HG03064 (cell line): ENCODE measurements at regions not wholly inside any gene's neighbourhood (a gene's known extent, or its start where the extent isn't known, plus 50 kb on each side); places are given as distances from the start of the nearest gene placed in this dataset.

ENCODE experiments used
- ATAC-seq: cut with Tn5 transposase; IDR thresholded peaks from one replicate; pipeline ENCODE4 v1.9.1; 2021; ENCODE audit warnings: low read depth; ENCODE audit not compliant: unreplicated experiment

DNA sequence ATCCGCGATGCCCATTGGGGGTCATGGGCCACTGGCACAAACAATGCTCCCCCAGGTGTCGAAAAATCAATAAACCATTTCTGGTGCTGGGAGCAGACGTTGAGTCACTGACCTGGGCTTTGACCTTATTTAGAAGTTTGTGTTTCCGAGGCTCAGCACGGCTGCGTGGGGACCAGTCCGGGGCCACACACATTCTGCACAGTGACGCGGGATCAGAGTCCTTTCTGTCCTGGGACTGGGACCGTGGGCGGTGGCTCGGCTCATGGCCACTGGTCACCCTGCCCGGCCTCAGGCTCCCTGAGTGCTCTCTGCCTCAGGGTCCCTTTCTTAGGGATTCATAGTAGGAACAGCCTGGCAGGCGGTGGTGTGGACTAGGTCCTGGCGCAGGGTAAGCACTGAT lies 1266.0 kb downstream of the BRD1 start:
- ATAC-seq = no peak

DNA sequence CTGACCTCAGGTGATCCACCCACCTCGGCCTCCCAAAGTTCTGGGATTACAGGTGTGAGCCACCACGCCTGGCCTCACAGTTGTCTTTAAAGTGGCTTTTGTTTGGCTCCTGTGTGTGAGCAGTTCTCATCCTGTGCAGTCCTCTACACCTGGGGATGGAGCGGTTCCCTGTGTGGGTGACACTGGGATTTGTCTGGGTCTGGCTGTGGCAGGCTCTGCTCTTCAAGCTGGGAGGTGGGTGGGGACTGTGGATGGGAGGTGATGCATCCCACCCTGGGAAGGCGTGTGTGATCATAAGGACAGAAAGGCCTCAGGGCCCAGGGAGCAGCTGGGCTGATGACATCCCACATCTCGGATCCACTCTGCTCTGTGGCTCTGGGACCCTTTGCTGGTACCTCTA lies 1266.8 kb downstream of the BRD1 start:
- ATAC-seq = no peak

DNA sequence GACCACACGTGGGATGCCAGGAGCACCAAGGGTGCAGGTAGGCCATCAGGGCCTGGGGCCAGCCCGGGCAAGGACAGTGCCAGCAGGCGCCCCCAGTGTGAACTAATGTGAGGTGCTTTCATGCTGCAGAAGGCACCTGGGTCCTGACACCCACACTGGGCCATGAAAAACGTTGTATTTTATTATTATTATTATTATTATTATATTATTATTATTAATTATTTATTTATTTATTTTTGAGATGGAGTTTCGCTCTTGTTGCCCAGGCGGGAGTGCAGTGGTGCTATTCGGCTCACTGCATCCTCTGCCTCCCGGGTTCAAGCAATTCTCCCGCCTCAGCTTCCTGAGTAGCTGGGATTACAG lies 1267.3 kb downstream of the BRD1 start:
- no peak for ATAC-seq

DNA sequence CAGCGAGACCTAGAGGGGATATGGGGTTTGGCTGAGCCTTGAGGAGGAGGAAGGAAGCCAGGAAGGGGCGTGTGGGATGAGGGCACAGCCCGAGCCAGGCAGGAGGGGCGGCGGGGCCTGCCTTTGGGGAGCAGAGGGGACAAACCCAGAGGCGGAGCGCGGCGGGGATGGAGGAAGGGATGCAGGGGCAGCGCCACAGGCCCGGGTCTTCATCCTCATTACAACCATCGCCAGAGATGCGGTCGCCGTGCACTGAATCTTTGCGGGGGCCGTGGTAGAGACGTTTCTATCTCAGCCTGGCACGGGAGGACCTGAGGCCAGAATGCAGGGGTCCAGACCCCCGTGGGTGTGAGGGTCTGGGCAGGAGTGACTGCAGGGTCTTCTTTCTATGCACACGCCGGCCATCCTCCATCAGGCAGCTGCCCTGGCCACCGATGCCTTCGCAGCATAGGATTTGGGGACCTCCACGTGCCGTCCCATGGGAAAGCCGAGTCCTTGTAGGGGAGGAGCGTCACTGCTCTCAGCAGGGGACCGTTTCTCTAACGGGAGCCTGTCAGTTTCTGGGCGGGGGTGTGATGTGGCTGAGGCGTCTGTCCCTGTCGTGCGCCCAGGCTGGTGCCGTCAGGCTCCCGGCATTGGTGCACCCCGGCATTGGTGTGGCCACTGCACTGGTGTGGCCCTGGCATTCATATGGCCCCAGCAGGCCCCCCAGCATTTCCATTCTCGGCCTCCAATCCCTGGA lies 1267.9 kb downstream of the BRD1 start:
- no peak for ATAC-seq

DNA sequence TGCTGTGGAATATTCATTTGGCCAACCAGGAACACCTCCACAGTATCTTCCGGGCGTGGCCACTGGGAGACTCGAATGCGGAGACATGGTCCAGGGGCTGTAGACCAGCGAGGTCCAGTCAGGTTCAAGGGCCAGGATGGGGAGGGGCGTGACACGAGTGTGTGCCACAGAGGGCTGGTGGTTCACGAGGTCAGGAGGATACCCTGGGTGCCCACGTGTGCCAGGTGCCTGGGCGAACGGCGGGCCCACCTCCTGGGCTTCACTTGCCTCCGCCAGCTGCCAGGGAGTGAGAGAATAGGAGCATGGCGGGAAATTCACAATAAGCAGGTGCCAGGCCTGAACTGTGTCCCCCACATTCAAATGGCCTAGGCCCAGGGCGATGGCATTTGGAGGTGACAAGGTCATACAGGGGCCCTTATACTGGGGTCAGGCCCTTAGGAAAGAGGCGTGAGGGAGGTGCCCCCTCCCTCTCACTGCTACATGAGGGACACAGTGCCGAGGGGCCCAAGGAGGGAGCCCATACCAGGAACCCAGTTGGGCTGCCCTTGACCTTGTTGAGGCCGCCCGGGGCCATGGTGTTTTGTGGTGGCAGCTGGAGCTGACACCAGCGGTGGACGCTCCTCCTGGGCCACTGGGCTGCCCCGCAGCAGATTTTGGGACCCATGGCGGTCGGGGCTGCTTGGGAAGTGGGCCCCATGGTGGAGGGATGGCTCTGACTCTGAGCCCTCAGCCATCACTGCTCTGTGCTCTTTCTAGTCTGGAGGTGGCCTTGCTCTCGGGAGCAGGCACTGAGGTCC lies 1268.9 kb downstream of the BRD1 start:
- no peak for ATAC-seq

DNA sequence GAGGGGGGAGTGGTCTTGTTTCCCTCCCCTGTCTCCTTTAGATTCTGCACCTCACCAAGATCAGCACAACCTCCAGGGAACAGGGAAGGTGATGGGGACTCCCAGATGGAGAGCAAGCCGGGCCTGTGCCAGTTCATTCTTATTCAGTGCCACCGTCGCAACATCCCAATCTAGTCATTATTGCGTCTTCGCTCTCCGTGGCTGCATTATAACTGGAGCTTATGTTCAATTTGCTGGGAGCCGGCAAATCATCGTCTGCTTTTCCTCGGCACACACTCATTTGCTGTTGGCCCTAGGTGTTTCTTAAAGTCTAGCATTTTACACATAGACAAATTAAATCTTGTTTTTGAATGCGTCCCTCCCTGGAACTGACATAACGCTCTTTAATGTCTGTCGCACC lies 1269.7 kb downstream of the BRD1 start:
- no peak for ATAC-seq

DNA sequence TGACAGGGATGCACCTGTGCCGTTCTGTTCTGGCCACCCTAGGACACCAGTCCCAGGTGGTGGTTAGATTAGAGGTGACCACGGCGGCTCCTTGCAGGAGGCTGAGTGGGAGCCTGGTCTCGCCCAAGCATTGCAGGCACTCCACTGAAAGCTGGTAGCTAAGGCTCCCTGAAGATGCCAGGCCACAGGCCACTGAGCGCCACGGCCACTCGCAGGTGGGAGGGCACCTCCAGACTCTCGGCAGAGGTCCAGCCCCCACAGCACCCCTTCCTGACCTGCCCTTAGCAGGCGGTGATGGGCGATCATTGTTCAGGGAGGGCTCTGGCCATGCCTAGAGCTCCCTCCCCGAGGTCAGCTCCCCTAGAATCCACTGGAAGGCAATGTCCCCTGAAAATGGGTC lies 1270.2 kb downstream of the BRD1 start:
- ATAC-seq = no peak

DNA sequence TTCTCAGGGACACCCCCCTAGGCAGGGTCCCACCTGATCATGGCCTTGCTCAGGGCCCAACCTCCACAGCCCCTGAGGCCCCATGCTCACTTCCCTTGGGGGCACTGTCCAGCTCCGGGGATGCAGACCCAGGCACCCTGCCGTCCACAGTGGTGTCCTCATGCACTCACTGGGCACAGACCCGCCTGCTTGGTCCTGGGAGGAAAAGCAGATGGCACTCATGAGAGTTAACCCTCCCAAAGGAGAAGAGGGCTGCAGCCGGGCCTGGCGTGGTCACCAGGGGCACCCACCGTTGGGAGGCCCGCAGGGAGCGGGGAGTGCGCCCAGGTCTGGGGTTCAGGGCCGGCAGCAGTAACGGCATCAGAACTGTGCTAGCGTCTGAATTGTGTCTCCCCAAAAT lies 1270.9 kb downstream of the BRD1 start:
- no peak for ATAC-seq

DNA sequence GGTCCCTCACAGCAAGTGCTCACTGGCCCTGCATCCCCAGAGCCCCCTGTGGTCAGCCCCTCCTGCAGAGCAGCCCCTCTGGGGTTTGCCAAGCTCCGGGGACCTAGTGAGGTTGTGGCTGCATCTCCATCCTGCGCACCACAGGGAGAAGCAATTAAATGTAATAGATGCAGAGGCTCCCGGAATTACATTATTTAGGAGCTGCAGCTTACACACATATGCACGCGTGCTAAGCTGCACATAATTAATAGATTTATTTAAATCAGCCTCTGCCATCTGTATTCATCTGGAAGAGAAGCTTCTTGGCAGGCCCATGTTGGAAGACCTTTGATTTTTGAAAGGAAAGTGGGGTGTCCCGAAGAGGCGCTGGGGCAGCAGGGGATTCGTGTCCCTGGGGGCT lies 1271.5 kb downstream of the BRD1 start:
- no peak for ATAC-seq

DNA sequence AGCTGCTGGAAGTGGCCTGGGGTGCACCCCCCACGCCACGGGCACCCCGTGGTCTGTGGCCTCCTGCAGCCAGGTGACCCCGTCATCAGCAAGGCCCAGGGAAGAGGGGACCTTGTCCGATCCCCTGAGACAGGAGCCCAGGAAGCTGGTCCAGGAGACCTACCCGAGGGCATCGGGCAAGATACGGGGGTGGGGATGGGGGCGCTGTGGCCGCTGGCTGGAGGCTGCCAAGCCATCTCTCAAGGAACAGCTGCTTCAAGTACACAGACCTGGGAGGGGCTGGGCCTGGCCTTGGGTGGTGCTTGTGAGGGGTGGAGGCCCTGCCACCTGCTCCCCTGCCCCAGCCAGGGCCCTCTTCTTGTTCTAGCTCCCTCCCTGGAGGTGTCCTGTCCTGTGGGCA lies 1272.1 kb downstream of the BRD1 start:
- ATAC-seq = no peak

DNA sequence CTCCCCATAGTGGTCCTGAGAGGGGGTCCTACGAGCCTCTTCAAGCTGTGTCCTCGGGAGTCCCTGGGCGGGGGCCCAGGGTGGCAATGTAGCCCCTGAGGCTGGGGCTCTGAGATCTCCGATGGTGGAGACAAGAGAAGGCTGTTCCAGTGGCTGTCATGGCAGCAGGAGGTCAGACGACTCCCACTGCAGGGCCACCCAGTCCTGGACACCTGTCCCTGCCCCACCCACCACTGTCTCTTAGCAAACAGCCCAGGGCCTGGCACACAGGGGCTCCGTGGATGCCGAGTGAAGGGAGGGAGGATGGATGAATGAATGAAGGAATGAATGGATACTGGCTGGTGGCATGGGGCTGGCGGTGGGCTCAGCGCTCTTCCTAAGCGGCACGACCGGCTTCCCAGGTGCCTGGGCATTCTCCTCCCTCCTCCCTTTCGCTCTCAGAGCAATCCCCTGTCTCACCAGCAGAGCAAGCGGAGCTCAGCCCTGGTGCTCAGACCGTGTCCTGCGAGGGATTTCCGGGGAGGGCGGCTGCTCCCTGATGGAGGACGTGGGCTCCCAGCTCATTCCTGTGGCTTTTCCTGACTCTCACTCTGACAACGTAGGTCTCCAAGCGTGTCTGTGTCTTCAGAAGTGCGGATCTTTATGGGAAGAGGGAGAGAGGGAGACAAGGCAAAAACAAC lies 1272.6 kb downstream of the BRD1 start:
- ATAC-seq = no peak

DNA sequence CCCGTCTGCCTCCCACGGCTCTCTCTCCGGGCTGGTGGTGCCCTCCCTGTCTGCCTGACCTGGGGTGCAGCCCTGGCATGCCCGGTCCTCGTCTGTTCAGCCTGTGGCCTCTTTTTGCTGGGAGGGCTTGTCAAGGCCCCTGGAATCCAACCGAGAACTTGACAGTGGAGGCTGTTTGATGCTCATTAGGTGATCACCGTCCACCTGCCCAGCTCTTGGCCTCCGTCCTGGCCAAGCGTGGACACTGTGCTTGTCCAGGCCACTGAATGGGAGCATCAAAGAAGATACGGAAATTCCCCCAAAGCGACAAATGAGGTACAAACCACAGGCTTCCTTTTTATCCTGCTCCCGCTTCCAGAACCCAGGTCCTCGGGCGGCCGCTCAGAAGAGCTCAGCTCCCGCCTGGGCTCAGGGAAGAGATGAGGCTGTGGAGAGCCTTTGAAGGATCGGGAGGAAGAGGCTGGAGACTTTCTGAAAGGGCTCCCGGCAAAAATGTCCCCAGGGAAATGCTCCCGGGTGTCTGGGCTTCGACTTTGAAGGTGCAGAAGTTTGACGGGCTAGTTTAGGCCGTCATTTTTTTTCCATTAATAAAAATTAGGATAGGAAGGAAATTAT lies 1273.9 kb downstream of the BRD1 start:
- ATAC-seq = no peak

DNA sequence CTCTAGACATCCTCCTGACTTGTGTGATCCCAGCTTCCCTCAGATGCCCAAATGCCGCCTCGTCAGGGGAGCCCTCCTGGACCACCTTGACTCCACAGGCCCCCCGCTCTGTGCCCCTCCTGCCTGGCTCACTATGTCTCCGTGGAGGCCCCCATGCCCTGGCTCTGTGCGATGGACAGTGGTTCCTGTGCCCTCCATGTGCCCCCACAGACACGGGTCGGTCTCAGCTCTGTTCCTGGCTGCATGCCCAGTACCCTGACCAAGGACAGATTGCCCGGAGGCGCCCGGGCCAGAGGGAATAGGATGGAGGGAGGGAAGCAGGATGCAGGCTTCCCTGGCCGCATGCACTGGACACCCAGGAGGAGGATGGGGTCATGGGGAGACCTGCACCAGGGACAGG lies 1274.6 kb downstream of the BRD1 start:
- ATAC-seq = no peak

DNA sequence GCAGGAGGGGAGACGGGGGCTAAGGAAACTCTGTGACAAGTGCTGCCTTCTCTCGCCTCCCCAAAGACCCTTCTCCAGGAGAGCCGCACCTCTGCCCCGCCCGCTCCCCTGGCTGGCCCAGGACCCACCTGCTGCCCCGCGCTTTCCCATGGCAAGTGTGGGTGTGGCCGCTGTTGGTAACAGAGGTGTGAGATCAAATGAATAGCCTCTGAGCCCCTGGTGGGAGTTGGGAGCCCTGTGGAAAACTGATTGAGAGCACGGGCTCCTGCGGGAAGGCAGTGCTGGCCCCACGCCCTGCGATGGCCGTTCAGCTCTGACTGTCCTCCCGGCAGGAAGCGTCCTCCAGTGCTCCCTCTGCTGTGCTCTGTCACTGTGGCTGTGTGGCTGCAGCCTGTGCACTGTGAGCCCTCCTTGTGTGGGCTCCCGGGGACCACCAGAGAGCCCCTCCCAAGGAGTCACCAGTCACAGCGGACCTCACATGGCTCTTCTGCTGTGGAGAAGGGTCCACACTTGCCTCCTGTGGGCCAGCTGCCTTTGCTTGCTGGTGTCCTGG lies 1275.9 kb downstream of the BRD1 start:
- no peak for ATAC-seq

DNA sequence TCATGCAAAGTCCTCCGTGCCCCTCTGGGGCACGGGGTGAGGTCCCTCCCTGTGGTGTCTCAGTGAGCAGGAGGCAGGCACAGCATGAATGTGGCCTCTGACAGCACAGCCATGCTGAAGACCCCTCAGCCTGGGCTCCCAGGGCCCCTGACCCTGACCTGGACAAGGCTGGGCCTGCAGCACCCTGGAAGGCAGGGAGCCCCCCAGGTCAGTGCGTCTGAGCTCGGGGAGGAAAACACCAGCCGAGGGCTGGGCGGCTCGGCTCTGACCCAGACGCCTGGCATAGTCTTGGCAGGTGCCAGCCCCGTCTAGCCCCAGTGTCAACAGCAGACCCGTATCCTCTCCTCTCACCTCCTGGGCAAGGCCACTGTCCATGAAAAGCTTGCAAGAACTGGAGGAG lies 1276.6 kb downstream of the BRD1 start:
- no peak for ATAC-seq

DNA sequence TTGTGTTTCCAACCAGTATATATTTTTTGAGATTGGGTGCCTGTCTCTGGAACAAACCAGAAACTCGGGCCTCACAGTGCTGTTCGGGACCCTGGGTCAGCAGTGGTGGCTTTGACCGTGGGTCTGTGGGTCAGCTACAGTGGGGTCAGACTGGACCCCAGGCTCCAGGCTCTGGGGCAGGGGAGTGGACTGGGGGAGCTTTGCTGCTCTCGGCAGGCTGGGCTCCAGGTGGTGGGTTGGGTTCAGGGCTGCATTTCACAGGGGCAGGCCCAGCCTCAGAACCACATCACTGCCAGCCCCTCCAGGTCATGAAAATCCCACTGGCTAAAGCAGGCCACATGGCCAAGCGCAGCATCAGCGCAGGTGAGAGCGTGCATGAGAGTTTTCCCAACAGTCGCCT lies 1279.3 kb downstream of the BRD1 start:
- no peak for ATAC-seq

DNA sequence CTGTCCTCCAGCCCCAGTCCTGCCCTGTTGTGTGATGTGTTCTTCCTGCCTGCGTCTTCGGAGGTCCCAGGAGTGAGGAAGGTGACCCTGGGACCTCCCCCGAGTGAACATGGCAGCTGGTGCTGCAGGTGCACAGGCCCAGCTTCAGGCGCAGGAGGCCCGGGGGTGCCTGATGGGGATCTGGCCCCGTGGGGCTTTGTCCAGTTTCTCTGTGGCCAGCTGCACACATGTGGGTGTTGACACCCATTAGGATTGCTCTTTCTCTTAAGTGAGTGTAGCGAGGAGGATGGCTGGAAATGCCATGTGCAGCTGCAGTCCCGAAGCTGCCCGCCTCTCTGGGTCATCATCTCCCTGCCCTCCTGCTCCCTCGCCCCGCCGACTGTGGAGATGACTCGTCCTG lies 1279.7 kb downstream of the BRD1 start:
- ATAC-seq = no peak

DNA sequence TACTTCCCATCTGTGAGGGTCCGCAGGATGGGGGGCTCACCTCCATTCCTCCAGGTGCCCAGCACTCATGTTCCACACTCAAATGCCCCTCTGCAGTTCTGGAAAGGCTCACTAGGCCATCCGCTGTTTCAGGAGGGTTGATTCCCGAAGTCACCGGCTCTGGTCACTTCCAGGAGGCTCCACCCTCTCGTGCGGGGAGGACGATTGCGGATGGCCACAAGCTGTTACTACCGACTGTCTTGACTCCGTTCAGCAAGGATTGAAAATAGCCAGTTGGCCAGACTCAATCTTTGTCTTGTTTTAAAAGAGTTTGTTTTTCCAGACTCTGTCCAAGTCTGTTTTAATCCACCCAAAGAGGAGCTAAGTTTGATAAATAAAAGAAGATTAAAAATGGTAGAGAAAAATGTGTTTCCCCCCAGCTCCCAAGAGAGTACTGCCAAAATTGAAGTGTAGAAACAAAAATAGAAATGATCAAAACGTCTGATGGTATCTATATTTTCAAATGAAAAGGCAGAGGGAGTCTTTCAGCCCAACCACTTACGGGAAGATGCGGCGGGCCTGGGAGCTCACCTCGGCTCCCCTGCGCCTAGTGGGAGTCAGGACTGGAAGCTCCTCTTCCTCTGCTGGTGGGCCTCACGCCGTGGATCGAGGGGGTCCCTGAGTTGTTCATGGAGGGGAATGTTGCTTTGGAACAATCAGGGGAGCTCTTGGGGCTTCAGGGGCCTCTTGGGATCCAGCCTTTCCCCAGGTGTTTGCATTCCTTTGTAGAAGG lies 1280.8 kb downstream of the BRD1 start:
- no peak for ATAC-seq

DNA sequence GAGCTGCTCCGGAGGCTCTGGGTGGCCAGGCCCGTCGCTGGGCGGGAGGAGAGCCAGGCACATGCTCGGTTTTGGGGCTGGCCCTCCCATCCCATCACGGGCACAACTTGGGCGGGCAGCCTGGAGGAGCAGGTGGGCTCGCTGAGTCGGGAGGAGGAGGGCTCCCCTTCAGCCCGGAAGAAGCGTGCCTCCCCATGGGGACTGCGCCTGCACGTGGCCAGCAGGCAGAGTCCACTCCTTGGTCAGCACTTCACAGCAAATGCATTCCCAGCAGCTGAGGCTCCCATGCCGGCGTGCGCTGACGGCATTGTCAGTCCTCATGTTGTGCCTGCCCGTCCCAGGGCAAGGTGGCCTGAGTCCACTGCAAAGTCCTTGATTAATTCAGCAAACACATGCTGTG lies 1281.7 kb downstream of the BRD1 start:
- ATAC-seq = no peak

DNA sequence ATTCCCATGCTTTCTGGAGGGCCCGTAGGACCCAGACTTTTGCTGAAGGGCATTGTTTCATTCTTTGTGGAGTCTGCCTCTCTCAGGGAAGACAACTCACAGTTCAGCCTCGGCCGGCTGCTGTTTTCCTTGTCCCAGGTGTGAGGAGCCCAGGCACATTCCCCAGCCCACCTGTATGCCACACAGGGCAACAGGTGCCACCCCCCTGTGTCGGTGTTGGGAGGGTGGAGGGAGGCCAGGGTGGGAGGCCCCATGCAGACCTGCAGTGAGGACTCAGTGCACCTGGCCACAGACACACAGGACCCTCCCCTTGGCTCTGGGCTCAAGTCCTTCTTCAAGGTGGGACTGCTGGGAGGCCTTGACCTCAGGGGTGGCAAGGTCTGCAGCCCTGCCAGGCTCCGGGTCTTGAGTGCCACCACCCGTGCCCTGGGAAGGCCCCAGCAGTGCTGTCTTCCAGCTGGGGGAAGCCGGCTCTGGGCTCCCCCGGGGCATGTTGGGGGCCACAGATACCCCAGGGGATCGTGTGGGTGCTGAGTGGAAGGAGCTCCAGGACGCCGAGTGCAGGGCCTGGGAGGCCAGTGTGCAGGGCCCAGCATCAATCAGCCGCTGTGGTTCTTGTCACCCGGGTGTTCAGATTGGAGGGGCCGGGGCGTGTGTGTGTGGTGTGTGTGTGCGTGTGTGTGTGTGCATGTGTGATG lies 1286.1 kb downstream of the BRD1 start:
- no peak for ATAC-seq
